ENCODE measurements at regions not wholly inside any gene's neighbourhood (a gene's known extent, or its start where the extent isn't known, plus 50 kb on each side); places are given as distances from the start of the nearest gene placed in this dataset.

- no peak for TF ChIP-seq POLR2A (IDR thresholded peaks at IDR 0.05)
- no peak for TF ChIP-seq CTCF (IDR thresholded peaks at IDR 0.05)
Observed at GRCh38 chrX:45633419-45633818, 432.7 kb upstream of the DIPK2B start.
